ENCODE measurements at regions not wholly inside any gene's neighbourhood (a gene's known extent, or its start where the extent isn't known, plus 50 kb on each side); places are given as distances from the start of the nearest gene placed in this dataset.

DNA sequence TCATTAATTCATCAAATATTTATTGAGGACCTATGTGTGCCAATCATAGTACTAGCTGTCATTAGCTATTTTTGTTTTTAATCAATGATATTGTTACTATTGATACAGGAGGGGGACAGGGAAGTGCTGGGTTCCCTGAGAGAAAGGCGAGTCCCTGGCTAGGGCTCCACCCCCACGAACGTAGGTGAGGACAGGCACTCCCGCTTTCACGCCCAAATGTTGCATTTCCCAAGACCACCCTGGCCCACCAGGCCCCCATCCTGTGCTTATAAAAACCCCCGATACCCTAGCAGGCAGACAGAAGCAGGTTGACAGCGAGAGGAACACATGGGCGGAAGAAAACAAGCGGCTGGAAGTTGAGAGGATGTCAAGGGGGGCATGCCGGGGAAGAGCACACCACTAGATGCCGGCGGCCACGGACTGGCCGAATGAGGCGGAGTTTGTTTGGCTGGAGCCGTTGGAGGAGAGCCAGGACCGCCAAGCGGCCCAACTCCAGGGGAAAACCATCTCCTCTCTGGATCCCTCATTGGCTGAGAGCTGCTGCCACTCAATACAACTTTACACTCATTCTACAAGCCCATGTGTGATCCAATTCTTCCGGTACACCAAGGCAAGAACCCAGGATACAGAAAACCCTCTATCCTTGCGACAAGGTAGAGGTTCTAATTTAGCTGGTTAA, 798.7 kb upstream of the SEMA6D start (continued):
- TF ChIP-seq, protein P1, sequence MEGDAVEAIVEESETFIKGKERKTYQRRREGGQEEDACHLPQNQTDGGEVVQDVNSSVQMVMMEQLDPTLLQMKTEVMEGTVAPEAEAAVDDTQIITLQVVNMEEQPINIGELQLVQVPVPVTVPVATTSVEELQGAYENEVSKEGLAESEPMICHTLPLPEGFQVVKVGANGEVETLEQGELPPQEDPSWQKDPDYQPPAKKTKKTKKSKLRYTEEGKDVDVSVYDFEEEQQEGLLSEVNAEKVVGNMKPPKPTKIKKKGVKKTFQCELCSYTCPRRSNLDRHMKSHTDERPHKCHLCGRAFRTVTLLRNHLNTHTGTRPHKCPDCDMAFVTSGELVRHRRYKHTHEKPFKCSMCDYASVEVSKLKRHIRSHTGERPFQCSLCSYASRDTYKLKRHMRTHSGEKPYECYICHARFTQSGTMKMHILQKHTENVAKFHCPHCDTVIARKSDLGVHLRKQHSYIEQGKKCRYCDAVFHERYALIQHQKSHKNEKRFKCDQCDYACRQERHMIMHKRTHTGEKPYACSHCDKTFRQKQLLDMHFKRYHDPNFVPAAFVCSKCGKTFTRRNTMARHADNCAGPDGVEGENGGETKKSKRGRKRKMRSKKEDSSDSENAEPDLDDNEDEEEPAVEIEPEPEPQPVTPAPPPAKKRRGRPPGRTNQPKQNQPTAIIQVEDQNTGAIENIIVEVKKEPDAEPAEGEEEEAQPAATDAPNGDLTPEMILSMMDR (IDR thresholded peaks at IDR 0.05 in 2 of 3, conservative IDR thresholded peaks at IDR 0.05 in 1 of 3; ENCODE audit: borderline replicate concordance in 1 of 3, insufficient read depth in 1 of 3, low read depth in 2 of 3, low read length in 2 of 3) = no peak
- no peak for TF ChIP-seq JUND (IDR thresholded peaks at IDR 0.05)
- TF ChIP-seq ZFX (IDR thresholded peaks at IDR 0.05) = no peak
- TF ChIP-seq ELF1 (IDR thresholded peaks at IDR 0.05; ENCODE audit: borderline replicate concordance, low read depth) = no peak
- TF ChIP-seq POLR2A (IDR thresholded peaks at IDR 0.05; ENCODE audit: borderline replicate concordance, extremely low read depth, insufficient read depth, insufficient read length) = no peak
- TF ChIP-seq EZH2 (IDR thresholded peaks at IDR 0.05) = no peak
- no peak for TF ChIP-seq FOSL1 (IDR thresholded peaks at IDR 0.05; ENCODE audit: low read depth)
- TF ChIP-seq SRF (IDR thresholded peaks at IDR 0.05; ENCODE audit: low read depth) = no peak
- no peak for TF ChIP-seq TCF7L2 (IDR thresholded peaks at IDR 0.05; ENCODE audit: borderline replicate concordance, extremely low read depth, insufficient read depth, insufficient read length)

DNA sequence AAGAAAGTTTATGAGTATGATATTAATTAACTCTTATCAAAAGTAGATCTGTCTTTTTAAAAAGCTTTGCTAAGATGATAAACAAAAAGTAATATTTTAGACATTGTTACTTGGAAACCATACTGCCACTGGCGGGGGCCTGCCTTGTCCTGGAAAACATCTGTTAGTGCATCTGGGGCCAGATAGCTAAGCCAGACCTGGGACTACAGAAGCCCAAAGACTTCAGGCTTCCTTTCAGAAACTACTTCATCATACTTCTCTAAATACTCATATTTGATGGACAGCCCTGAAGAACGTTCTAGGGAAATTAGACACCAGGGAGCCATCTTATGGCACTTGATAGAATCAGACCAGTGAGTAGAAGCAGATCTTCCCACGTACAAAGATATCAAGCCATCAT, 795.4 kb upstream of the SEMA6D start:
- H3K79me2 ChIP-seq (ENCODE audit: insufficient read depth, low read length) = no peaks in the 10 kb centered on the region
- ChIA-PET RAD21 (ENCODE audit: low non-redundant PET in 1 of 2, low total read pairs in 2 of 2, uncharacterized antibody in 2 of 2, unreplicated experiment in 2 of 2) (no interaction called here), POLR2A (no interaction called here), CTCF (no interaction called here)
- no peak overlapping the region for H3K27ac ChIP-seq (ENCODE audit: low read depth, low read length)
- no peak overlapping the region for H3K4me2 ChIP-seq (ENCODE audit: low read length)
- no peaks in the 10 kb centered on the region for H3K36me3 ChIP-seq (ENCODE audit: control insufficient read depth in 1 of 2, insufficient read depth in 2 of 2, low read length in 2 of 2)
- no peaks in the 10 kb centered on the region; the same call in 1 of the 2 replicates for H4K20me1 ChIP-seq (ENCODE audit: insufficient read depth)
- no peaks in the 10 kb centered on the region for H3K27me3 ChIP-seq (ENCODE audit: insufficient read depth, low read length)
- no peak overlapping the region for H3K9ac ChIP-seq (ENCODE audit: low read length)
- H3K4me3 ChIP-seq (replicated peaks in 1 of 2; ENCODE audit: low read depth in 1 of 2, low read length in 2 of 2) = no peak overlapping the region
- H3K4me1 ChIP-seq (ENCODE audit: control insufficient read depth in 1 of 2, insufficient read depth in 2 of 2, low read length in 2 of 2) = no peaks in the 10 kb centered on the region
- ATAC-seq (no peak), DNase-seq (ENCODE audit: low read depth, low spot score) (no peak)
- no peaks in the 10 kb centered on the region for H3K9me2 ChIP-seq (ENCODE audit: insufficient read depth)
- intact Hi-C loops (cut with micrococcal nuclease) = no loop called here
- H2AFZ ChIP-seq (ENCODE audit: low read depth, low read length, poor library complexity, severe bottlenecking) = no peak overlapping the region
- no peak for TF ChIP-seq RAD21 (IDR thresholded peaks at IDR 0.05; ENCODE audit: low read depth)
- TF ChIP-seq ZNF274 (IDR thresholded peaks at IDR 0.05; ENCODE audit: low read depth, low read length) = no peak
- peaks cover 11 to 20% of the 10 kb centered on the region in 2 experiments; a peak in 2 of 4 replicates for H3K9me3 ChIP-seq (ENCODE audit: control insufficient read depth in 1 of 2, insufficient read depth in 1 of 2, low read depth in 1 of 2, low read length in 2 of 2)
- BruUV-seq (replicated peaks) = no TSS peak

Measured in HCT116 (cell line).